NCI-H748 treated with DMSO at 0.1 percent for 48 hours (cell line): ENCODE measurements at regions not wholly inside any gene's neighbourhood (a gene's known extent, or its start where the extent isn't known, plus 50 kb on each side); places are given as distances from the start of the nearest gene placed in this dataset.
A peak's percentile ranks its signal among the peaks of the same experiment; 100 is the strongest.

ENCODE experiments used
- DNase-seq: peaks from one replicate; lab custom pipeline; 2025; lab: John Stamatoyannopoulos, UW

GRCh38 chr5:74576941-74577456 lies 63.5 kb downstream of the ENC1 start:
- peak; percentile 68 for DNase-seq

- no peak for DNase-seq
These were observed 64.6 kb downstream of the ENC1 start for GRCh38 chr5:74575741-74576538.

- no peak for DNase-seq
These were observed 70.3 kb downstream of the ENC1 start for GRCh38 chr5:74570250-74570649.

DNA sequence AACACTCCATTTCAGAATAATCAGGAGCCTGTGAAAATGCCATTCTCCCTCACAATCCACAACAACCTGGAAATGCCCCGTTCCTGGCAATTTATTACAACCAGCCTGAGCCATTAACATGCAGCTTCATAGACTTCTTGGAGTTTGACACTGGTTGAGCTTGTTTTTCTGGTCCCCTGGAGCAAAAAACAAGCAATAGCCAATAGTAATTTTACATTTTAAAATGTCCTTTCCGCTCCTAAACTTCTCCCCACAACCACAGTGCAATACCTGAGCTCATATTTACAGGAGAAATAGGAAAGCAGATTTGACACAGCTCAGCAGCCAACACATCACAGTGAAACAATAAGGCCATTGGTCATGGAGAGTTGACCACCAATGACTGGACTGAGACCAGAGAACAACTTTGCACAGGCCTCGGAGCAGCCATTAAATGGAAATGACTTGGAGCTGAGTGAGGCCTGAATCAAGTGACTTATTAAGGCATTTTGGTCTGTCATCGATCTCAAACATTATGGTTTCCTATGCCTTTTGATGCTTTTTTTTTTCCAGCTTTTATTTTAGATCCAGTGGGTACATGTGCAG lies 73.0 kb downstream of the ENC1 start:
- no peak for DNase-seq

DNA sequence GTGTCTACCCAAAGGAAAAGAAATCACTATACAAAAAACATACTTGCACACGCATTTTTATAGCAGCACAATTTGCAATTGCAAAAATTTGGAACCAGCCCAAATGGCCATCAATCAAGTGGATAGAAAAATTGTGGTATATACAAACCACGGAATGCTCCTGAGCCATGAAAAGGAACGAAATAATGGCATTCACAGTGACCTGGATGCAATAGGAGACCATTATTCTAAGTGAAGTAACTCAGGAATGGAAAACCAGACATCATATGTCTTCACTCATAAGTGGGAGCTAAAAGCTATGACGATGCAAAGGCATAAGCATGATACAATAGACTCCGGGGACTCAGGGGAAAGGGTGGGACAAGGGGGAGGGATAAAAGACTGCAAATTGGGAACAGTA lies 78.4 kb downstream of the ENC1 start:
- DNase-seq, result no peak

GRCh38 chr5:74560245-74560644 lies 80.3 kb downstream of the ENC1 start:
- DNase-seq, result no peak

DNA sequence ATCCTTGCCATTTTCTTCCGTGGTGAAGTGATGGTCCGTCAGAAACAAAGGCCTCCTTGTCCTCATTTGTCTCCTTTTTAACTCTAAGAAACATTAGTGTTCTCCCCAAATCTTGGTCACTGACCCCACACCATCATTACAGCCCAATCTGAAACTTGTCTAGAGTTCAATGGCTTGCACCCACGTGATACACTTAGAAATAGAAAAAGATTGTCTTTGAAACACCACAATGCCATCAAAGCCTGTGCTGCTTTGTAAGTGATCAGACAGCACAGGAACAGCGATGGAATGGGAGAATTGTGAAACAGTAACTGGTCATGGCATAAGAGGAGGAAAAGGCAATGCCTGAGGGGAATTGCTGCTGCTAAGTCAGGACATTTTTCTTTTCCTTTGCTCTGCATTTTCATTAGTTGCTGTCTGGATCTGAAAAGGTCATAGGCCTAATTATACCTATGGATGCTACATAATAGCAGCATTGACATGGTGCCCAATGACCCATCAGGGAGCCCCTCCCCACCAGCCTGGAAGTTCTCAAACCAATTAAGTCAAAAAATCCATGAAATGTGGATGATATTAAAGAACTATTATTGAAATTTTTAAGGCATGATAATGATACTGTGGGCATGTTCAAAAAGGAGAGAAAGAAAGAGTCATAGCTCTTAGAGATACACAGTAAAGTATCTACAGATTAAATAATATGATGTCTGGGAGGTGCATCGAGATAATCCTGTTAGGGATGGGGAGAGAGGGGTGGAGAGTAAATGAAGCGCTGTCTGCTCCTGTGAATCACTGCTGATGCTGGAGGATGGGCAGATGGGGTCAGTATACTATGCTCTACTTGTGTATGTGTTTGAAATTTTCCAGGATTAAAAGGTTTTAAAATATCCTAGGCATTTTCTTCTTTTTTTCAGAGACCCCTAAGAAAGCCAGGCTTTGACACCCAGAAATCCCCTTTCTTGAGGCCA lies 83.6 kb downstream of the ENC1 start:
- no peak for DNase-seq

- DNase-seq, result no peak
These were observed 84.5 kb downstream of the ENC1 start for GRCh38 chr5:74556006-74556405.

- no peak for DNase-seq
These were observed 88.4 kb downstream of the ENC1 start for GRCh38 chr5:74552101-74552500.

DNA sequence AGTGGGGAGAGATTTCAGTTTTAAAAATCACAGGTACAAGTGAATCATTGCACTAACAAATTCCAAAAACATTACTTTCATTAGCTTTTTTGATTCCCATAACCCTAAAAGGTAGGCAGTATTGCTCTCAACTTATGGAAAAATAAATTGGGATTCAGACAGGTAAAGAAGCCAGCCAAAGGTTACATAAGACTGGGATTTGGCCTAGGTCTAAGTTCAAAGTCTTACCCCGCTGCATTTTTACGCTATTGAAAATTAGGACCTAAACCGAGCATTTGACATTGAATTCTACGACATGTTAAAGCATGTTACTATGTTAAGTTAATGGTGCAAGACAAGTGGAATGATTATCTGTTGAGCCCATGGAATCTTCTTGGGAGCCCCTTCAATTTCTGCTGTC lies 89.6 kb downstream of the ENC1 start:
- no peak for DNase-seq

DNA sequence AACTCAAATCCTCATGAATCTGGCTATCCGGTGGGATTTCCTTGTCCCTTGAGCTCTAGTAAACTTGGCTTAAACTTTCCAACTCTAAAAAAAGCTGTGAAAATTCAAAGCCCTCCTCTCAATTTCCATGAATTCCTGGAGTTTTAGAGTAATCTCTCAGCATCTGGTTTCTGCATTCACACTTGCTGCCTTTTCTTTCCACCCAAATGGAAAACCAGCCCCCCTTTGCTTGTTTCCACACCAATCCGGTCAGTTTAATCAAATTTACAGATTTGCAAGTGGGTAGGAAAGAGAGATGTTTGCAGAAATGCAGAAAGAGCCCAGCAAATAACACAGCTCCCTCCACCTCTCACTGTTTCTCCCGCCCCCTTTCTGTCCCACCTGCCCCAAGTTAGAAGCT lies 91.1 kb downstream of the ENC1 start:
- DNase-seq, result no peak

GRCh38 chr5:74546796-74547195 lies 93.7 kb downstream of the ENC1 start:
- no peak for DNase-seq

DNA sequence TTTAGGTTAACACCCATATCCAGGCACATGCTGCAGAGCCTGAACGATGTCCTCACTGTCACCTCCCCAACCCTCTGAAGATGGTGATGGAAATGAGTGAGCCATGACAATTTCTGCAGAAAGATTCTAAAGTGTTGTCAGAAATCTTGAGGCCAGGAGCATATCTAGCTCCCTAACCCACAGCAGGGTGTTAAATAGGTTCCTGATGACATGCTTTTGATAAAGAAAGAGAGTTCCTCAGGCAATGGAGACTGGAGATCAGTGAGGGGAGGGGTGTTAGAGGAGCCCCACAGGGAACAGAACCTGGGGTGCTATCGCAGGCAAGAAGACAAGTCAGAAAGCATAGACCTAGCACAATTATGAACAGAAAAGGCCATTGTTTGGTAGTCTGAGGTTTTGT lies 95.7 kb downstream of the ENC1 start:
- no peak for DNase-seq

GRCh38 chr5:74543162-74543995 lies 97.1 kb downstream of the ENC1 start:
- DNase-seq, result no peak

DNA sequence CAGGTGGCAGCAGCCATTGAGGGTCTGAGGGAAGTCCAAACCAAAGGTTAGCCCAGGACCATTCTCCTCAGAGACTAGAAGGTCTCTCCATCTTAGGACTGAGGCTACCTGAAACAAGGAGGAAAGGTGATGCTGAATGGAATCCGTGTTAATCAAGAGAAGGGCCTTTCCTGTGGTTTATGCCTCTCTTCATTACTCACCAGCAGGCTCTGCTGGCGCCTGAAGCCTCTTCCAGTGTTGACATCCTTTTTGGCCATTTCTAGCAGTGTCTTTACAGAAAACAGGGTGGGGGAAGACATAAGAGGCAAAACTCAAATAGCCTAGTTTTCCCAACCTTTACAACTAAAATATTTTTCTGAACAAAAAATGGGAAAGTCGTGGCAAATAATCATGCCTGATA lies 98.0 kb downstream of the ENC1 start:
- no peak for DNase-seq

DNA sequence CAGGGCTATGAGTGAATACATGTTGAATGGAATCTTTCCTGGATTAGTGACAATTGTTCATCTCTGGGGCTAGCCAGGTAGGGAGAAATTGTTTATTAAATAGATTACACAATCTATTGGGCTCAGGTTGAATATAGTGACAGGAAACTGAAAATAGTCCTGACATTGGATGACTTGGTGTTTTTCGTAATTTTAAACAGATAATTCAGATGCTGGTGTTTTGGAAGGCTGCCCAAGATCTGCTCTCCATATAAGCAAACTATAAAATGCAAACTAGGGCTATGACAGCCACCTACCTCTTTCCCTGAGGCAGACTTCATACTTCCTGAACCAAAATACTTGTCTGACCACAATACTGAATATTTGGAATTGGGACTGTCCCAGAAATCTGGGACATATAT lies 99.1 kb downstream of the ENC1 start:
- no peak for DNase-seq

GRCh38 chr5:74540622-74541021 lies 99.9 kb downstream of the ENC1 start:
- DNase-seq, result no peak

- no peak for DNase-seq
These were observed 100.5 kb downstream of the ENC1 start for GRCh38 chr5:74539986-74540385.

GRCh38 chr5:74538206-74538661 lies 102.3 kb downstream of the ENC1 start:
- no peak for DNase-seq

DNA sequence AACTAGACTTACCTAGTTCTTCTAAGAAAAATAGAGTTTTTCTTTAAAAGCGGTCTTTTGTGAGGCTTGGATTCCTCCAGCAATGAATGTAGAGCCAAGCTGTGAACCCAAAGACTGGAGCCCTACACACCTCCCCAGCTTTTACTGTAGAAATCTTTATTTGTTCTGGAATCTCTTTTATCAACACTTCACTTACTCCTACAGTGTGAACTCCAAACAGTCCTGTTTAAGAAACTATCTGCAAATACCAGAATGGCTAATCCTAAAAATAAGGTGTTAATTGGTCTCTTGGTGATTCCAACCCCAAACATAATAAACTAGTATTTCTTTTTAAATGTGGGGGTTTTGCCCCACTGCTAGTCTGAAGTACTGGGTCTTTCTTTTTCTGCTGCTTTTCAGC lies 103.9 kb downstream of the ENC1 start:
- DNase-seq, result no peak

DNA sequence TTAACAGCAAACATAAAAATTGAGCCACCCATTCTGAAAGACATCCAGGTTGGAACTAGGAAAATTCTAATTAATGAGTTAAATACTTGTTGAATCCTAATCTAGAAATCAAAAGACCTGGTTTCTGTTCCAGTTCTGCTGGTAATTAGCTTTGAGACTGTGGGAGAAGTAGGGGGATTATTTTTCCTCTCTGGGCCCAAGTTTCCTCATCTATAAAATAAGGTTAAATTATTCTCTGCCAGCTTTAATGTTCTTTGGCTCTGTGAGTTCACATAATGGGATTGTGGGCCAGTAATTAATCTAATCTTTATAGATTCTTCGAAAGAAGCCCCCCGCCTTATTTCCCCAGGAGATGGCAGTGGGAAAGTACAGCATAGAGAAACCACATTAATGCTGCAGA lies 104.6 kb downstream of the ENC1 start:
- no peak for DNase-seq
